Panc1 (cell line): ENCODE measurements at regions not wholly inside any gene's neighbourhood (a gene's known extent, or its start where the extent isn't known, plus 50 kb on each side); places are given as distances from the start of the nearest gene placed in this dataset.

Experiments
- ATAC-seq: fragments of 200-7000 bp; cut with Tn5 transposase; 2 replicates; pipeline ENCODE4 v1.9.1; 2020; ENCODE audit warnings: mild to moderate bottlenecking, moderate library complexity
- BruUV-seq: library from RNA; stranded (reverse); fragments of 400-500 nt; replicated peaks from 2 replicates; lab custom pipeline; 2021; lab: Mats Ljungman, UMichigan
- CTCF ChIA-PET: fragments of 300-600 bp; sonication (Branson Sonifier 250); formaldehyde crosslinking; loops from one replicate; lab custom pipeline; 2022; ENCODE audit warnings: antibody characterized with exemption; lab: Charles Lee
- POLR2A ChIA-PET: fragments of 300-600 bp; sonication (Branson Sonifier 250); formaldehyde crosslinking; loops from one replicate; lab custom pipeline; 2022; ENCODE audit warnings: antibody characterized with exemption; lab: Charles Lee
- DNase-seq: peaks from one replicate; pipeline ENCODE4 v3.0.0-alpha.2; 2010; ENCODE audit warnings: low read depth, low spot score
- H3K27ac ChIP-seq: 2 replicates; pipeline ENCODE4 v1.5.1; 2011; ENCODE audit warnings: mild to moderate bottlenecking, low read length, inconsistent platforms
- H3K27me3 ChIP-seq: fragments of 200-500 bp; sonication (Bioruptor generic); 2 replicates; pipeline ENCODE4 v1.6.0; 2014; ENCODE audit warnings: low read length, inconsistent platforms; ENCODE audit not compliant: control insufficient read depth, insufficient read depth
- H3K36me3 ChIP-seq: fragments of 200-500 bp; sonication (Bioruptor generic); 2 replicates; pipeline ENCODE4 v1.5.1; 2014; ENCODE audit warnings: inconsistent platforms, mild to moderate bottlenecking, low read length, moderate library complexity; ENCODE audit not compliant: control insufficient read depth, insufficient read depth
- H3K4me1 ChIP-seq: 2 replicates; pipeline ENCODE4 v1.5.1; 2011; ENCODE audit warnings: inconsistent platforms, mild to moderate bottlenecking, low read length, moderate library complexity; ENCODE audit not compliant: control insufficient read depth, insufficient read depth
- H3K4me3 ChIP-seq, 2 experiments: 2 replicates each; pipeline ENCODE4 v1.5.1; 2011 to 2012; ENCODE audit warnings: low read depth in 2 of 2, low read length in 2 of 2, mild to moderate bottlenecking in 2 of 2, inconsistent platforms in 1 of 2, moderate library complexity in 1 of 2
- H3K9me3 ChIP-seq: fragments of 200-500 bp; sonication (Bioruptor generic); 2 replicates; pipeline ENCODE4 v1.5.1; 2014; ENCODE audit warnings: low read depth, mild to moderate bottlenecking, inconsistent platforms, low read length, moderate library complexity; ENCODE audit not compliant: control insufficient read depth, insufficient read depth
- POLR2AphosphoS5 ChIP-seq: IDR thresholded peaks from 2 replicates; pipeline ENCODE4 v1.6.1; 2012; ENCODE audit warnings: mild to moderate bottlenecking, low read depth, low read length, moderate library complexity
- SIN3A ChIP-seq: IDR thresholded peaks from 2 replicates; pipeline ENCODE4 v1.6.1; 2012; ENCODE audit warnings: low read depth, mild to moderate bottlenecking, low read length, moderate library complexity, borderline replicate concordance; ENCODE audit not compliant: insufficient read depth
- TCF7L2 ChIP-seq: IDR thresholded peaks from 2 replicates; pipeline ENCODE4 v1.6.1; 2011; ENCODE audit warnings: mild to moderate bottlenecking, low read depth, low read length, inconsistent platforms
- in situ Hi-C: cut with HindIII; loops from 2 replicates; pipeline ENCODE4 v1.10.0; 2016; ENCODE audit warnings: low sequenced_read_pairs, low pct_unique_long_range_greater_than_20kb
- intact Hi-C: fragments of 100-400 bp; cut with micrococcal nuclease; formaldehyde crosslinking; loops from one replicate; pipeline ENCODE4 v1.10.0; 2022; ENCODE audit not compliant: unreplicated experiment
- TF ChIP-seq, protein P1 (sequence below), 2 experiments: IDR thresholded peaks; 2 replicates each; pipeline ENCODE4 v1.6.1; 2011 to 2012; ENCODE audit warnings: low read depth in 2 of 2, control low read depth in 1 of 2, low read length in 1 of 2, mild to moderate bottlenecking in 1 of 2, moderate library complexity in 1 of 2; ENCODE audit not compliant: insufficient read depth in 1 of 2
- TF ChIP-seq, protein P2 (sequence below): fragments of 450-650 bp; IDR thresholded peaks from 2 replicates; pipeline ENCODE4 v1.5.1; 2017; ENCODE audit warnings: mild to moderate bottlenecking

GRCh38 chr10:121270906-121271305 lies 327.3 kb downstream of the FGFR2 start:
- Histone ChIP-seq H3K4me3 (no peak overlapping the region), H3K4me1 (no peaks in the 10 kb centered on the region), H3K27ac (no peak overlapping the region), H3K27me3 (no peaks in the 10 kb centered on the region), H3K9me3 (no peaks in the 10 kb centered on the region), H3K36me3 (no peaks in the 10 kb centered on the region)
- ChIA-PET CTCF (no interaction called here), POLR2A (no interaction called here)
- TF ChIP-seq, protein P1, sequence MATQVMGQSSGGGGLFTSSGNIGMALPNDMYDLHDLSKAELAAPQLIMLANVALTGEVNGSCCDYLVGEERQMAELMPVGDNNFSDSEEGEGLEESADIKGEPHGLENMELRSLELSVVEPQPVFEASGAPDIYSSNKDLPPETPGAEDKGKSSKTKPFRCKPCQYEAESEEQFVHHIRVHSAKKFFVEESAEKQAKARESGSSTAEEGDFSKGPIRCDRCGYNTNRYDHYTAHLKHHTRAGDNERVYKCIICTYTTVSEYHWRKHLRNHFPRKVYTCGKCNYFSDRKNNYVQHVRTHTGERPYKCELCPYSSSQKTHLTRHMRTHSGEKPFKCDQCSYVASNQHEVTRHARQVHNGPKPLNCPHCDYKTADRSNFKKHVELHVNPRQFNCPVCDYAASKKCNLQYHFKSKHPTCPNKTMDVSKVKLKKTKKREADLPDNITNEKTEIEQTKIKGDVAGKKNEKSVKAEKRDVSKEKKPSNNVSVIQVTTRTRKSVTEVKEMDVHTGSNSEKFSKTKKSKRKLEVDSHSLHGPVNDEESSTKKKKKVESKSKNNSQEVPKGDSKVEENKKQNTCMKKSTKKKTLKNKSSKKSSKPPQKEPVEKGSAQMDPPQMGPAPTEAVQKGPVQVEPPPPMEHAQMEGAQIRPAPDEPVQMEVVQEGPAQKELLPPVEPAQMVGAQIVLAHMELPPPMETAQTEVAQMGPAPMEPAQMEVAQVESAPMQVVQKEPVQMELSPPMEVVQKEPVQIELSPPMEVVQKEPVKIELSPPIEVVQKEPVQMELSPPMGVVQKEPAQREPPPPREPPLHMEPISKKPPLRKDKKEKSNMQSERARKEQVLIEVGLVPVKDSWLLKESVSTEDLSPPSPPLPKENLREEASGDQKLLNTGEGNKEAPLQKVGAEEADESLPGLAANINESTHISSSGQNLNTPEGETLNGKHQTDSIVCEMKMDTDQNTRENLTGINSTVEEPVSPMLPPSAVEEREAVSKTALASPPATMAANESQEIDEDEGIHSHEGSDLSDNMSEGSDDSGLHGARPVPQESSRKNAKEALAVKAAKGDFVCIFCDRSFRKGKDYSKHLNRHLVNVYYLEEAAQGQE (IDR thresholded peaks at IDR 0.05; ENCODE audit: insufficient read depth in 1 of 2, low read depth in 2 of 2, low read length in 1 of 2) = no peak
- TF ChIP-seq, protein P2, sequence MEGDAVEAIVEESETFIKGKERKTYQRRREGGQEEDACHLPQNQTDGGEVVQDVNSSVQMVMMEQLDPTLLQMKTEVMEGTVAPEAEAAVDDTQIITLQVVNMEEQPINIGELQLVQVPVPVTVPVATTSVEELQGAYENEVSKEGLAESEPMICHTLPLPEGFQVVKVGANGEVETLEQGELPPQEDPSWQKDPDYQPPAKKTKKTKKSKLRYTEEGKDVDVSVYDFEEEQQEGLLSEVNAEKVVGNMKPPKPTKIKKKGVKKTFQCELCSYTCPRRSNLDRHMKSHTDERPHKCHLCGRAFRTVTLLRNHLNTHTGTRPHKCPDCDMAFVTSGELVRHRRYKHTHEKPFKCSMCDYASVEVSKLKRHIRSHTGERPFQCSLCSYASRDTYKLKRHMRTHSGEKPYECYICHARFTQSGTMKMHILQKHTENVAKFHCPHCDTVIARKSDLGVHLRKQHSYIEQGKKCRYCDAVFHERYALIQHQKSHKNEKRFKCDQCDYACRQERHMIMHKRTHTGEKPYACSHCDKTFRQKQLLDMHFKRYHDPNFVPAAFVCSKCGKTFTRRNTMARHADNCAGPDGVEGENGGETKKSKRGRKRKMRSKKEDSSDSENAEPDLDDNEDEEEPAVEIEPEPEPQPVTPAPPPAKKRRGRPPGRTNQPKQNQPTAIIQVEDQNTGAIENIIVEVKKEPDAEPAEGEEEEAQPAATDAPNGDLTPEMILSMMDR = no peak
- TF ChIP-seq SIN3A = no peak
- TF ChIP-seq POLR2AphosphoS5 = no peak
- no peak for TF ChIP-seq TCF7L2
- in situ Hi-C loops = no loop called here
- intact Hi-C loops = no loop called here
- no peak for DNase-seq
- BruUV-seq = no TSS peak
- no peak for ATAC-seq

- in situ Hi-C loops = no loop called here
- intact Hi-C loops = no loop called here
- no peak for TF ChIP-seq POLR2AphosphoS5
- no peak for TF ChIP-seq SIN3A
- TF ChIP-seq, protein P2 = no peak
- TF ChIP-seq, protein P1 (IDR thresholded peaks at IDR 0.05; ENCODE audit: insufficient read depth in 1 of 2, low read depth in 2 of 2, low read length in 1 of 2) = no peak
- no peak for TF ChIP-seq TCF7L2
- Histone ChIP-seq H3K4me1 (no peaks in the 10 kb centered on the region), H3K27ac (no peak overlapping the region), H3K36me3 (no peaks in the 10 kb centered on the region), H3K4me3 (no peak overlapping the region), H3K27me3 (peaks cover 3% of the 10 kb centered on the region), H3K9me3 (no peaks in the 10 kb centered on the region)
- DNase-seq (no peak), ATAC-seq (no peak)
- ChIA-PET CTCF (no interaction called here), POLR2A (no interaction called here)
- no TSS peak for BruUV-seq
These were observed 322.2 kb downstream of the FGFR2 start for GRCh38 chr10:121276046-121276445.
